Stomach (tissue), 8 donors: ENCODE measurements at regions not wholly inside any gene's neighbourhood (a gene's known extent, or its start where the extent isn't known, plus 50 kb on each side); places are given as distances from the start of the nearest gene placed in this dataset.

Experiments
- DNase-seq, 2 donors: peaks; one replicate each; pipeline versions ENCODE4 v3.0.0 to v3.0.0-alpha.2; 2013 to 2019
- H3K27ac ChIP-seq, 5 donors: fragments of 200-600 bp in 4 of 5; sonication (generic) in 4 of 5; one replicate each; pipeline ENCODE4 v1.5.1; 2013 to 2019; ENCODE audit warnings: mild to moderate bottlenecking in 1 of 5, moderate library complexity in 1 of 5
- H3K27me3 ChIP-seq, 3 donors: fragments of 200-600 bp; sonication (generic); one replicate each; pipeline ENCODE4 v1.5.1; 2017 to 2019; ENCODE audit warnings: mixed run types in 1 of 3
- H3K36me3 ChIP-seq, 4 donors: fragments of 200-600 bp; sonication (generic); 1 replicate in 3 of 4; 2 replicates in 1 of 4; pipeline ENCODE4 v1.5.1; 2016 to 2019
- H3K4me1 ChIP-seq, 4 donors: fragments of 200-600 bp; sonication (generic); one replicate each; pipeline ENCODE4 v1.5.1; 2016 to 2019
- H3K4me3 ChIP-seq, 4 donors: fragments of 200-600 bp; sonication (generic) in 3 of 4; one replicate each; pipeline ENCODE4 v1.5.1; 2016 to 2019; ENCODE audit warnings: mild to moderate bottlenecking in 1 of 4
- H3K9me3 ChIP-seq, 4 donors: fragments of 200-600 bp; sonication (generic); one replicate each; pipeline ENCODE4 v1.5.1; 2016 to 2019
- CTCF ChIP-seq, 7 experiments: fragments of 450-650 bp in 4 of 7; fragments of 200-600 bp in 3 of 7; sonication (generic) in 3 of 7; IDR thresholded peaks; one replicate each; pipeline ENCODE4 v1.5.1; 2016 to 2019; ENCODE audit warnings: antibody characterized with exemption in 7 of 7, control low read depth in 2 of 7, mild to moderate bottlenecking in 1 of 7
- EP300 ChIP-seq: sonication (generic); formaldehyde crosslinking; IDR thresholded peaks from one replicate; pipeline ENCODE4 v1.6.1; 2017; ENCODE audit warnings: antibody characterized with exemption
- POLR2A ChIP-seq, 4 donors: fragments of 450-650 bp; IDR thresholded peaks; one replicate each; pipeline ENCODE4 v1.6.1; 2016; ENCODE audit warnings: antibody characterized with exemption in 4 of 4, control low read depth in 2 of 4, mild to moderate bottlenecking in 1 of 4, moderate library complexity in 1 of 4
- POLR2AphosphoS5 ChIP-seq, 3 donors: sonication (generic); formaldehyde crosslinking; IDR thresholded peaks; one replicate each; pipeline ENCODE4 v1.6.1; 2016; ENCODE audit warnings: antibody characterized with exemption in 3 of 3
- WGBS, 5 donors: extraction: QIAGEN DNeasy Blood & Tissue Kit in 3 of 5; methylation state at CpG; one replicate each; pipeline versions ENCODE4 v1.1.5 to v1.1.7; 2013 to 2018; 5-methylcytosine and 5-hydroxymethylcytosine counted together
- intact Hi-C: fragments of 100-400 bp; cut with DNase I; formaldehyde crosslinking; loops from one replicate; pipeline ENCODE4 v1.15.1; 2023; ENCODE audit warnings: low total_unique reads
- donor health status: healthy with polysubstance abuse.
- donor health status: Bipolar disorder and iron deficiency.
- donor health status: healthy.

- H3K27me3 ChIP-seq: no peaks in the 10 kb centered on the region
- no peaks in the 10 kb centered on the region for H3K36me3 ChIP-seq
- no peak for TF ChIP-seq POLR2AphosphoS5 (IDR thresholded peaks at IDR 0.05)
- no peak for TF ChIP-seq EP300
- no peak for TF ChIP-seq POLR2A (IDR thresholded peaks at IDR 0.05)
- no peak for TF ChIP-seq CTCF (IDR thresholded peaks at IDR 0.05)
- intact Hi-C loops: no loop called here
- H3K27ac ChIP-seq: no peak overlapping the region
- H3K9me3 ChIP-seq: no peaks in the 10 kb centered on the region
- WGBS, 5 donors: 68 to 80% (median 69%) methylated on average over 7 of the region's 7 CpGs
- H3K4me1 ChIP-seq: no peaks in the 10 kb centered on the region
- no peak for DNase-seq
- H3K4me3 ChIP-seq: no peak overlapping the region
These were observed 667.0 kb downstream of the TSN start for GRCh38 chr2:122422384-122422991.

GRCh38 chr2:122423934-122424333, 668.5 kb downstream of the TSN start:
- intact Hi-C loops: no loop called here
- Histone ChIP-seq H3K4me3 (no peak overlapping the region), H3K4me1 (no peaks in the 10 kb centered on the region), H3K9me3 (no peaks in the 10 kb centered on the region), H3K27me3 (no peaks in the 10 kb centered on the region), H3K27ac (no peak overlapping the region), H3K36me3 (no peaks in the 10 kb centered on the region)
- no peak for DNase-seq
- WGBS, 5 donors: 54 to 68% (median 61%) methylated on average over 4 of the region's 4 CpGs
- TF ChIP-seq POLR2A (IDR thresholded peaks at IDR 0.05): no peak
- TF ChIP-seq EP300: no peak
- TF ChIP-seq CTCF (IDR thresholded peaks at IDR 0.05): no peak
- no peak for TF ChIP-seq POLR2AphosphoS5 (IDR thresholded peaks at IDR 0.05)

GRCh38 chr2:122433123-122433754, 677.8 kb downstream of the TSN start:
- no peaks in the 10 kb centered on the region for H3K27me3 ChIP-seq
- 30 to 44% (median 34%) methylated on average over 8 of the region's 8 CpGs for WGBS, 5 donors
- no peaks in the 10 kb centered on the region for H3K4me1 ChIP-seq
- H3K9me3 ChIP-seq: no peaks in the 10 kb centered on the region
- intact Hi-C loops: no loop called here
- no peak for TF ChIP-seq POLR2A (IDR thresholded peaks at IDR 0.05)
- no peak for TF ChIP-seq EP300
- TF ChIP-seq CTCF (IDR thresholded peaks at IDR 0.05): no peak
- no peak for TF ChIP-seq POLR2AphosphoS5 (IDR thresholded peaks at IDR 0.05)
- H3K4me3 ChIP-seq: no peak overlapping the region
- peak in 1 of 2 donors; percentile 52 for DNase-seq
- no peak overlapping the region for H3K27ac ChIP-seq
- H3K36me3 ChIP-seq: no peaks in the 10 kb centered on the region

- Histone ChIP-seq H3K36me3 (no peaks in the 10 kb centered on the region), H3K4me3 (no peak overlapping the region), H3K27ac (no peak overlapping the region), H3K9me3 (peaks cover 0 to 8% (median 0%) of the 10 kb centered on the region in 4 donors), H3K4me1 (no peaks in the 10 kb centered on the region), H3K27me3 (no peaks in the 10 kb centered on the region)
- intact Hi-C loops: no loop called here
- DNase-seq: no peak
- TF ChIP-seq POLR2AphosphoS5 (IDR thresholded peaks at IDR 0.05): no peak
- 49 to 97% (median 92%) methylated on average over 1 of the region's 1 CpG for WGBS, 5 donors
These were observed 689.6 kb downstream of the TSN start for GRCh38 chr2:122445003-122445402.

- TF ChIP-seq EP300 (no peak), CTCF (IDR thresholded peaks at IDR 0.05) (no peak), POLR2A (IDR thresholded peaks at IDR 0.05) (no peak), POLR2AphosphoS5 (IDR thresholded peaks at IDR 0.05) (no peak)
- H3K9me3 ChIP-seq: peaks cover 0 to 10% (median 4%) of the 10 kb centered on the region in 4 donors
- H3K27me3 ChIP-seq: no peaks in the 10 kb centered on the region
- DNase-seq: no peak
- no peaks in the 10 kb centered on the region for H3K4me1 ChIP-seq
- 50 to 81% (median 74%) methylated on average over 4 of the region's 4 CpGs for WGBS, 5 donors
- no peak overlapping the region for H3K27ac ChIP-seq
- intact Hi-C loops: no loop called here
- H3K36me3 ChIP-seq: no peaks in the 10 kb centered on the region
- H3K4me3 ChIP-seq: no peak overlapping the region
These were observed 691.3 kb downstream of the TSN start for GRCh38 chr2:122446761-122447160.
